ENCODE measurements at regions not wholly inside any gene's neighbourhood (a gene's known extent, or its start where the extent isn't known, plus 50 kb on each side); places are given as distances from the start of the nearest gene placed in this dataset.

DNA sequence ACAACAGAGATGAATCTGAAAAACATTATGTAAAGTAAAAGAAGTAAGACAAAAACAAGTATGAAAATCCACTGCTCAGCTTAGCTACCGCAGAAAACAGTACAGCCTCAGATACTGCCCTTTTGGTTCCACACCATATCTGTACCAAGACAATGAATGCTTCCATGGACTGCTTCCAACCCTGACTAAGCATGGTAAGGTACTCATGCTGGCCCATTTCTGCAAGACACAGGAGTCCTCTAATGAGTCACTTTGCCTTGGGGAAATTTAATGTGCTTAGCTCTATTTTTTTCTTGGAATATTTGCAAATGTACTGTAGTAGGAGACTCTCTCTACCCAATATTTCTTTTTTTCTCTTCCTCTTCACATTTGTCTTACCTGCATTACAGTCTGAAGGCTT is 931.7 kb upstream of the HS3ST1 start:
- TF ChIP-seq CTCF (IDR thresholded peaks at IDR 0.05): no peak
- no peak for TF ChIP-seq ZFX (IDR thresholded peaks at IDR 0.05; ENCODE audit: borderline replicate concordance)
